HEK293T (cell line): ENCODE measurements at regions not wholly inside any gene's neighbourhood (a gene's known extent, or its start where the extent isn't known, plus 50 kb on each side); places are given as distances from the start of the nearest gene placed in this dataset.
A peak's percentile ranks its signal among the peaks of the same experiment; 100 is the strongest.

ENCODE experiments used
- CTCF ChIA-PET: fragments of 350-600 bp; formaldehyde crosslinking; extraction: SDS; loops from one replicate; lab custom pipeline; 2021; ENCODE audit warnings: antibody characterized with exemption, inconsistent platforms; lab: Yijun Ruan, JAX
- POLR2A ChIA-PET: fragments of 350-600 bp; formaldehyde crosslinking; extraction: SDS; loops from one replicate; lab custom pipeline; 2020; ENCODE audit warnings: antibody characterized with exemption, inconsistent platforms; lab: Yijun Ruan, JAX
- DNase-seq: peaks from one replicate; pipeline ENCODE4 v3.0.0; 2012; ENCODE audit warnings: mixed read lengths; ENCODE audit errors: extremely low spot score
- ARNT ChIP-seq: fragments of 450-650 bp; IDR thresholded peaks from 2 replicates; pipeline ENCODE4 v1.6.1; 2017; ENCODE audit warnings: mild to moderate bottlenecking
- CTBP1 ChIP-seq: fragments of 450-650 bp; IDR thresholded peaks from 2 replicates; pipeline ENCODE4 v1.6.1; 2016; ENCODE audit warnings: borderline replicate concordance
- ELF4 ChIP-seq: fragments of 450-650 bp; IDR thresholded peaks from 2 replicates; pipeline ENCODE4 v1.6.1; 2017; ENCODE audit warnings: antibody characterized with exemption
- FOXA1 ChIP-seq: fragments of 450-650 bp; IDR thresholded peaks from 2 replicates; pipeline ENCODE4 v1.6.1; 2016; ENCODE audit warnings: mild to moderate bottlenecking
- FOXK2 ChIP-seq: fragments of 450-650 bp; IDR thresholded peaks from 2 replicates; pipeline ENCODE4 v1.6.1; 2016; ENCODE audit warnings: mild to moderate bottlenecking
- FOXM1 ChIP-seq: fragments of 450-650 bp; IDR thresholded peaks from 2 replicates; pipeline ENCODE4 v1.6.1; 2017; ENCODE audit warnings: mild to moderate bottlenecking, borderline replicate concordance
- HDGF ChIP-seq: fragments of 450-650 bp; IDR thresholded peaks from 2 replicates; pipeline ENCODE4 v1.6.1; 2017; ENCODE audit warnings: antibody characterized with exemption, borderline replicate concordance
- L3MBTL2 ChIP-seq: fragments of 450-650 bp; conservative IDR thresholded peaks from 2 replicates; pipeline ENCODE4 v1.6.1; 2016; ENCODE audit warnings: mild to moderate bottlenecking
- LEF1 ChIP-seq: fragments of 450-650 bp; IDR thresholded peaks from 2 replicates; pipeline ENCODE4 v1.6.1; 2017; ENCODE audit warnings: mild to moderate bottlenecking, borderline replicate concordance
- NFRKB ChIP-seq: fragments of 450-650 bp; IDR thresholded peaks from 2 replicates; pipeline ENCODE4 v1.6.1; 2016; ENCODE audit warnings: mild to moderate bottlenecking, moderate library complexity
- PKNOX1 ChIP-seq: fragments of 450-650 bp; IDR thresholded peaks from 2 replicates; pipeline ENCODE4 v1.6.1; 2016
- SP1 ChIP-seq: fragments of 450-650 bp; IDR thresholded peaks from 2 replicates; pipeline ENCODE4 v1.6.1; 2017
- SUZ12 ChIP-seq: fragments of 450-650 bp; IDR thresholded peaks from 2 replicates; pipeline ENCODE4 v1.6.1; 2016; ENCODE audit warnings: mild to moderate bottlenecking
- TARDBP ChIP-seq: fragments of 450-650 bp; IDR thresholded peaks from 2 replicates; pipeline ENCODE4 v1.6.1; 2016
- ZNF384 ChIP-seq: fragments of 450-650 bp; IDR thresholded peaks from 2 replicates; pipeline ENCODE4 v1.6.1; 2016

DNA sequence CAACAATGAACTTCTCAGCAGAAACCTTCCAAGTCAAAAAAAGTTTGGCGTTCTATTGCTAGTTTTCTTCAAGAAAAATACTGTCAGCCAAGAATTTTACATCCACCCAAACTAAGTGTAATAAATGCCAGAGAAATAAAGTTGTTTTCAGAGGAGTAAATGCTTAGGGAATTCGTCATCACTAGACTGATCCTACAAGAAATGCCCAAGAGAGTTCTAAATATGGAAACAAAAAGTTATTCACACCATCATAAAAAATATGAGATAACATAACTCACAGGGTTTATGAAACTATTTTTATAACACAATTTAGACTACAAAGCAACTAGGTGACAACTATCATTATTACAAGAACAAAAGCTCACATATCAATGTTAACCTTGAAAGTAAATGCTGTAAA, 259.5 kb upstream of the GABRA2 start:
- DNase-seq = no peak
- POLR2A ChIA-PET = no interaction called here
- CTCF ChIA-PET = no interaction called here
- TF ChIP-seq FOXM1 (no peak), HDGF (no peak), FOXK2 (no peak), PKNOX1 (no peak), FOXA1 (no peak), NFRKB (no peak), CTBP1 (no peak), SP1 (no peak), TARDBP (no peak), SUZ12 (no peak), ELF4 (no peak), LEF1 (no peak)

GRCh38 chr4:46648088-46648744, 258.3 kb upstream of the GABRA2 start:
- TF ChIP-seq PKNOX1 = no peak
- TF ChIP-seq LEF1 = no peak
- no peak for TF ChIP-seq HDGF
- no peak for TF ChIP-seq FOXM1
- no peak for TF ChIP-seq ZNF384
- no peak for TF ChIP-seq ARNT
- no peak for TF ChIP-seq FOXK2
- no peak for TF ChIP-seq ELF4
- TF ChIP-seq NFRKB = no peak
- TF ChIP-seq CTBP1 = no peak
- TF ChIP-seq SUZ12 = no peak
- TF ChIP-seq TARDBP = no peak
- TF ChIP-seq SP1 = no peak
- ChIA-PET POLR2A (interaction anchor here (1.1 kb wide), 1 partner anchor 319 kb away, joined by 3 read pairs; no protein-coding TSS in a partner anchor), CTCF (interaction anchor here (0.6 to 1.5 kb wide), 9 partner anchors 74 to 1910 kb away, joined by 3 to 31 read pairs (median 4); no protein-coding TSS in a partner anchor)
- DNase-seq = peak; percentile 17

DNA sequence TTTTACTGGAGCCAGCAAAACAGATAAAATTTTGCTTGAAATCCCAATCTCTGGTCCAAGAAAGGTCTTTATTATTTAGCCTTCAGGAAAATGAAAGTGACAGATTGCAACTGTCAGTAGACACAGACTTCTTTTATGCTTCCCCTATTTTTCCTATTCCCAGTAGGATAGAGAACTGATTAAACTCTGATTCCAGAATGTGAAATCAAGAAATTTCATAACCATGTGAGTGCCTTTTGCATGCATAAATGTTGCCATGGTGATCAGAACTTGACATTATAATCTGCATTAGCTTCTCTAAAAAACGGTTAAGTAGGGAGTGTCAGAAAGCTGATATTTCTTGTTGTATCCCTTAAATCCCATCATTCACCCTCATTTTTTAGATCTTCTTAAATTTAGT, 255.2 kb upstream of the GABRA2 start:
- ChIA-PET CTCF (interaction anchor here (1.0 kb wide), 1 partner anchor 316 kb away, joined by 3 read pairs; no protein-coding TSS in a partner anchor), POLR2A (no interaction called here)
- TF ChIP-seq HDGF = no peak
- no peak for TF ChIP-seq FOXK2
- no peak for TF ChIP-seq L3MBTL2
- TF ChIP-seq SP1 = no peak
- TF ChIP-seq FOXM1 = no peak
- no peak for TF ChIP-seq TARDBP
- no peak for TF ChIP-seq ARNT
- no peak for TF ChIP-seq LEF1
- no peak for TF ChIP-seq ZNF384
- no peak for TF ChIP-seq CTBP1
- no peak for DNase-seq
